GM13976 (cell line): ENCODE measurements at regions not wholly inside any gene's neighbourhood (a gene's known extent, or its start where the extent isn't known, plus 50 kb on each side); places are given as distances from the start of the nearest gene placed in this dataset.
A peak's percentile ranks its signal among the peaks of the same experiment; 100 is the strongest.

Experiments used
- DNase-seq: peaks from one replicate; pipeline ENCODE4 v3.0.0; 2012; ENCODE audit warnings: low spot score
- in situ Hi-C: fragments of 300-500 bp; cut with MboI; formaldehyde crosslinking; loops from one replicate; pipeline ENCODE4 v1.12.0; 2022; ENCODE audit warnings: low sequenced_read_pairs, mixed read lengths, inconsistent platforms; ENCODE audit not compliant: unreplicated experiment
- TF ChIP-seq, protein P1 (sequence below): IDR thresholded peaks from 2 replicates; pipeline ENCODE4 v1.5.1; 2012; ENCODE audit warnings: borderline replicate concordance, mild to moderate bottlenecking; ENCODE audit not compliant: insufficient read depth; ENCODE audit errors: extremely low read depth, missing control alignments, control extremely low read depth

DNA sequence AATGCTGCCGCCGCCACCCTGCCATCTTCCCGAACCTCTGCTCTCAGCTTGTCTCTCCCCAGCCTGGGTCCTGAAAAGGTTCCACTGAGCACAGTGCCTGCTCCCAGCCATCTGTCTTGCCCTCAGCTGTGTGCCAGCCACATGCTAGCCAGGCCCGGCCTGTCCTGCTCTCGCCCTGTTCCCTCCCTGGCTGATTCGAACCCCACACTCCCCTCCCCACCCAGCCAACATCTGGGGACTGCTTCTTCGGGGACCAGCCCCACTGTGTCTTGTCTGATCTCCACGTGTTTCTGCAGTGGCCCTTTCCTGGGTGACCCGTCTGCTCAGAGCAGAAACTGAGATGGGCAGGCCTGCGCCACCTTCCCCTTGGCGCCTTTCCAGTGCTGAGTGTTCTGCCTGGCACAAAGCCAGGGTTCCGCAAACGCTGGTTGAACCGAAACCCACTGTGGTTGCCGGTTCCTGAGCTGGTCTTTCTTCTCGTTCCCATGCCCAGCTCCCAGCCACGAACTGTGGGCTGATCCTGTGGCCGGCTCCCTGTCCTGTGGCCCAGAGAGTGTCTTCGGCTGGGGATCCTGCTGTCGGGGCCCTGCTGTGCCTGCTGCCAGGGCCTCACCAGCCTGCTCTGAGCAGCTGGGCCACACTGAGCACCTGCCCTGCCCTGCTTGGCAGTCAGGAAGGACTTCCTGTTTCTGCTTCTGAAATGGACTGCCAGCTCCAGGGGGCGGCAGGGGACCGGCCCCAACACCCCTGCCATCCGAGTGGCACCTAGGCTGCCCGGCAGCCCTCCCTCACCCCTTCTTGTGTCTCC lies 62.7 kb upstream of the KLF13 start:
- TF ChIP-seq, protein P1, sequence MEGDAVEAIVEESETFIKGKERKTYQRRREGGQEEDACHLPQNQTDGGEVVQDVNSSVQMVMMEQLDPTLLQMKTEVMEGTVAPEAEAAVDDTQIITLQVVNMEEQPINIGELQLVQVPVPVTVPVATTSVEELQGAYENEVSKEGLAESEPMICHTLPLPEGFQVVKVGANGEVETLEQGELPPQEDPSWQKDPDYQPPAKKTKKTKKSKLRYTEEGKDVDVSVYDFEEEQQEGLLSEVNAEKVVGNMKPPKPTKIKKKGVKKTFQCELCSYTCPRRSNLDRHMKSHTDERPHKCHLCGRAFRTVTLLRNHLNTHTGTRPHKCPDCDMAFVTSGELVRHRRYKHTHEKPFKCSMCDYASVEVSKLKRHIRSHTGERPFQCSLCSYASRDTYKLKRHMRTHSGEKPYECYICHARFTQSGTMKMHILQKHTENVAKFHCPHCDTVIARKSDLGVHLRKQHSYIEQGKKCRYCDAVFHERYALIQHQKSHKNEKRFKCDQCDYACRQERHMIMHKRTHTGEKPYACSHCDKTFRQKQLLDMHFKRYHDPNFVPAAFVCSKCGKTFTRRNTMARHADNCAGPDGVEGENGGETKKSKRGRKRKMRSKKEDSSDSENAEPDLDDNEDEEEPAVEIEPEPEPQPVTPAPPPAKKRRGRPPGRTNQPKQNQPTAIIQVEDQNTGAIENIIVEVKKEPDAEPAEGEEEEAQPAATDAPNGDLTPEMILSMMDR: peak; percentile 8
- DNase-seq: no peak
- in situ Hi-C loops: loop anchor here (10.0 kb wide), 1 partner anchor 61 kb away; the partner anchor contains the start of gene KLF13

GRCh38 chr15:31264559-31265089 lies 62.0 kb upstream of the KLF13 start:
- DNase-seq: no peak
- TF ChIP-seq, protein P1: no peak
- in situ Hi-C loops: loop anchor here (10.0 kb wide), 1 partner anchor 60 kb away; the partner anchor contains the start of gene KLF13

DNA sequence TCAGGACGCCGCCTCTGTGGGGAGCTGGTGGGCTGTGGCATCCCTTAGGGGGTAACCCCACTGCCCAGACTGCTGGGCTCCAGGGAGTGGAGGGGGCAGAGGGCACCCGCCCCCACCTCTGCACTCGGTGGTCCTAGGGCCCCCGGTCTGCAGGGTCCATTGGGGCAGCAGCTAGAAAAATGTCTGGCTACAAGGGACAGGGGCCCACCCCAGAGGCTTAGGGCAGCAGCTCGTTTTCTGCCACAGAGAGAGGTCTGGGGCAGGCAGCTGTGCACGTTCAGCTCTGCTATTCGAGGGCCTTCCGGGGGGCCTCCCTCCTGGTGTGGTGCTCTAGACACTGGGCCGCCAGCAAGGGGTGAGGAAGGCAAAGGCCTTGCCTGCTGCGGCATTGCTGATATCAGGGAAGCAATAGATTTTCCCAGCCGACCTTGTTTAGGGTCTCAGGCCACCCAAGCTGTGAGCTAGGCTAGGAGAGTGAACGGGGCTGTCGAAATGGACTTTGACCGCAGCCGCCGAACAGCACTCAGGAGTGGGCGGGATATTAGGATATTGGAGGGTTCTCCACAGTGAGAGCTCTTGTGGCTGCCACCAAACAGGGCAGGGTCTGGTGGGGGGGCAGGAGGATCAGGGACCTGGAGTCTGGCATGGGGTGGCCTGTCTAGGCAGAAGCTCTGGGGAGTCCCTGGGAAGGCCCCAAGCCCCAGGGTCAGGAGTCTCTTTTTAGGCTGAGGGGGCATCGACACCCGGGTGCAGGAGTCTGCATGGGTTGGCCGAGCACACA lies 61.4 kb upstream of the KLF13 start:
- peak; percentile 28 for DNase-seq
- in situ Hi-C loops: loop anchor here (10.0 kb wide), 1 partner anchor 60 kb away; the partner anchor contains the start of gene KLF13
- TF ChIP-seq, protein P1: no peak

GRCh38 chr15:31265871-31266711 lies 60.5 kb upstream of the KLF13 start:
- in situ Hi-C loops: loop anchor here (10.0 kb wide), 1 partner anchor 59 kb away; the partner anchor contains the start of gene KLF13
- TF ChIP-seq, protein P1: no peak
- DNase-seq: peak; percentile 87

- DNase-seq: no peak
- in situ Hi-C loops: loop anchor here (10.0 kb wide), 1 partner anchor 58 kb away; the partner anchor contains the start of gene KLF13
- TF ChIP-seq, protein P1: no peak
These were observed 59.9 kb upstream of the KLF13 start for GRCh38 chr15:31266712-31267111.
